Testis (tissue), 2 donors: ENCODE measurements at regions not wholly inside any gene's neighbourhood (a gene's known extent, or its start where the extent isn't known, plus 50 kb on each side); places are given as distances from the start of the nearest gene placed in this dataset.

Source experiments
- POLR2A ChIP-seq: fragments of 450-650 bp; IDR thresholded peaks from one replicate; pipeline ENCODE4 v1.6.1; 2017; ENCODE audit warnings: antibody characterized with exemption, mild to moderate bottlenecking, moderate library complexity
- TF ChIP-seq, protein P1 (sequence below), 3 experiments: fragments of 450-650 bp in 2 of 3; fragments of 200-600 bp in 1 of 3; sonication (generic) in 1 of 3; IDR thresholded peaks; one replicate each; pipeline ENCODE4 v1.5.1; 2016 to 2019; ENCODE audit warnings: antibody characterized with exemption in 3 of 3, mild to moderate bottlenecking in 2 of 3, moderate library complexity in 1 of 3

DNA sequence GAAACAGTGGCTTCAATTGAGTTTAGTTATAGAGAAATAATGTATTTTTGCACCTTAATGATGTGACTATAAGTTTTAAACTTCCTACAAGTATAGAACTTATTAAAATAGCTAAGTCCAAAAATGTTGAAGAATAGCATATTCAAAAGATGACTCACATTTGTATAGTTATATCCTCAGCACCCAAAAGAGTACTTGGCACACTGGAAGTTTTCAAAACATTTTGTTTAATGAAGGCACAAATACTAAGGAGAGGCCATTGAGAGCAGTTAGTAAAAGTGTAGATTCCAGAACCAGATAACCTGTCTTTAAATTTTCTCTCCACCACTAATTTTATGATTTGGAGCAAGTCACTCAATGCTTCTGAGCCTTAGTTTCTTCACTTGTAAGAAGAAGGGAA, 226.9 kb upstream of the MID1 start:
- TF ChIP-seq, protein P1, sequence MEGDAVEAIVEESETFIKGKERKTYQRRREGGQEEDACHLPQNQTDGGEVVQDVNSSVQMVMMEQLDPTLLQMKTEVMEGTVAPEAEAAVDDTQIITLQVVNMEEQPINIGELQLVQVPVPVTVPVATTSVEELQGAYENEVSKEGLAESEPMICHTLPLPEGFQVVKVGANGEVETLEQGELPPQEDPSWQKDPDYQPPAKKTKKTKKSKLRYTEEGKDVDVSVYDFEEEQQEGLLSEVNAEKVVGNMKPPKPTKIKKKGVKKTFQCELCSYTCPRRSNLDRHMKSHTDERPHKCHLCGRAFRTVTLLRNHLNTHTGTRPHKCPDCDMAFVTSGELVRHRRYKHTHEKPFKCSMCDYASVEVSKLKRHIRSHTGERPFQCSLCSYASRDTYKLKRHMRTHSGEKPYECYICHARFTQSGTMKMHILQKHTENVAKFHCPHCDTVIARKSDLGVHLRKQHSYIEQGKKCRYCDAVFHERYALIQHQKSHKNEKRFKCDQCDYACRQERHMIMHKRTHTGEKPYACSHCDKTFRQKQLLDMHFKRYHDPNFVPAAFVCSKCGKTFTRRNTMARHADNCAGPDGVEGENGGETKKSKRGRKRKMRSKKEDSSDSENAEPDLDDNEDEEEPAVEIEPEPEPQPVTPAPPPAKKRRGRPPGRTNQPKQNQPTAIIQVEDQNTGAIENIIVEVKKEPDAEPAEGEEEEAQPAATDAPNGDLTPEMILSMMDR (IDR thresholded peaks at IDR 0.05): no peak
- no peak for TF ChIP-seq POLR2A
